ENCODE measurements at regions not wholly inside any gene's neighbourhood (a gene's known extent, or its start where the extent isn't known, plus 50 kb on each side); places are given as distances from the start of the nearest gene placed in this dataset.
"Not testable (repeated sequence)": the region's sequence is repeated elsewhere in the genome, so short reads cannot be mapped to it uniquely, and the experiment has no call there.

DNA sequence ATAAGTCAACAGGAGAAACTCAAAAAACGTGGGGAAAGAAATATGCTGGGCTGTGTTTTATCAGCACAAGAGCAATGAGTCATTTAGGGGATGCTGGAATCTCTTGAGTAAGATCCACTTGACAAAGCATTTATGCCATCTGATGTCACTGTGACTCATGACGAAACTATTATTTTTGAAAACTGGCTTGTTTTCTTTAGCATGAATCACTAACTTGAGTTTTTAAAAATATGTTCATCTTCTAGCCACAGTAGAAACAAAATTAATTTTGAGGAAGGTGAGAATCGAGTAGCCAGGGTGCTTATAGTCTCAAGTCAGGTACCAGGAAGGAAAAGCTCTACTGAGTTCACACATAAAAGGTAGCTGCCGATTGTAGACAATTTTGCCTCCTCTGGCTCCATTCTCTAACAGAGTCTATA is 456.2 kb upstream of the MGAT4C start:
- H3K36me3 ChIP-seq (ENCODE audit: control insufficient read depth, insufficient read depth, low read length) = no peaks in the 10 kb centered on the region
- peaks cover 16% of the 10 kb centered on the region for H3K9me3 ChIP-seq (ENCODE audit: control insufficient read depth, insufficient read depth, low read length)
- H3K27ac ChIP-seq (ENCODE audit: low read depth, low read length) = peak overlapping the region; percentile 52
- H3K4me1 ChIP-seq (ENCODE audit: control insufficient read depth, insufficient read depth, low read length) = no peaks in the 10 kb centered on the region
- H3K4me3 ChIP-seq (ENCODE audit: low read depth, low read length) = no peak overlapping the region
- H3K9ac ChIP-seq (ENCODE audit: low read depth, low read length) = no peak overlapping the region
- no peaks in the 10 kb centered on the region for H3K27me3 ChIP-seq (ENCODE audit: control insufficient read depth, insufficient read depth, low read length)

GRCh38 chr12:86711731-86712130 is 455.5 kb upstream of the MGAT4C start:
- Histone ChIP-seq H3K4me1 (ENCODE audit: control insufficient read depth, insufficient read depth, low read length) (no peaks in the 10 kb centered on the region), H3K27me3 (ENCODE audit: control insufficient read depth, insufficient read depth, low read length) (no peaks in the 10 kb centered on the region), H3K9ac (ENCODE audit: low read depth, low read length) (no peak overlapping the region), H3K4me3 (ENCODE audit: low read depth, low read length) (no peak overlapping the region), H3K9me3 (ENCODE audit: control insufficient read depth, insufficient read depth, low read length) (peaks cover 16% of the 10 kb centered on the region), H3K27ac (ENCODE audit: low read depth, low read length) (no peak overlapping the region), H3K36me3 (ENCODE audit: control insufficient read depth, insufficient read depth, low read length) (no peaks in the 10 kb centered on the region)

DNA sequence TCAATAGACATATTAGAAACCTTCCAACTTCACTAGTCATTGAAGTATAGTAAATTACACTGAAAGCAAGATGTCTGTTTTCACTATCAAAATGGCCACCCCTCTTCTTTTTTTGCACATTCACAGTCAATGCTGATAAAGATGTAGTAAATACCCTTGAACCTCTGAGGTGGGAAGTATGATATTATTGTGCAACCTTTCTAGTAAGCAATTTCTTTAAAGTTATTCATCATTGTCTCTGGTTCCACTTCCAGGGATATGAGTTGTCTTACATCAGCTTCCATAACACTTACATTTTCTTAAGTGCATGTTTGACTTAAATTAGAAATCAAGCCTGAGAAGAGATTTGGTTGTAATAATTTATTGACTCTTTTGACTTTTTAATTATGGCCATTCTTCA is 453.9 kb upstream of the MGAT4C start:
- no peaks in the 10 kb centered on the region for H3K4me1 ChIP-seq (ENCODE audit: control insufficient read depth, insufficient read depth, low read length)
- H3K36me3 ChIP-seq (ENCODE audit: control insufficient read depth, insufficient read depth, low read length) = no peaks in the 10 kb centered on the region
- H3K4me3 ChIP-seq (ENCODE audit: low read depth, low read length) = no peak overlapping the region
- H3K27ac ChIP-seq (ENCODE audit: low read depth, low read length) = no peak overlapping the region
- no peak overlapping the region for H3K9ac ChIP-seq (ENCODE audit: low read depth, low read length)
- peaks cover 16% of the 10 kb centered on the region for H3K9me3 ChIP-seq (ENCODE audit: control insufficient read depth, insufficient read depth, low read length)
- H3K27me3 ChIP-seq (ENCODE audit: control insufficient read depth, insufficient read depth, low read length) = no peaks in the 10 kb centered on the region

DNA sequence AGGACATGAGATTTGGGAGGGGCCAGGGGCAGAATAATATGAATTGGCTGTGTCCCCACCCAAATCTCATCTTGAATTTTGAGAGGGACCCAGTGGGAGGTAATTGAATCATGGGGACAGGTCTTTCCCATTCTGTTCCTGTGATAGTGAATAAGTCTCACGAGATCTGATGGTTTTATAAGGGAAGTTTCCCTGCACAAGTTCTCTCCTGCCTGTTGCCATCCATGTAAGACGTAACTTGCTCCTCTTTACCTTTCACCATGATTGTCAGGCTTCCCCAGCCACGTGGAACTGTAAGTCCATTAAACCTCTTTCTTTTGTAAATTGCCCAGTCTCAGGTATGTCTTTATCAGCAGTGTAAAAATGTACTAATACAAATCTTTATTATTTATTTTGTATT is 452.8 kb upstream of the MGAT4C start:
- peaks cover 16% of the 10 kb centered on the region for H3K9me3 ChIP-seq (ENCODE audit: control insufficient read depth, insufficient read depth, low read length)
- not testable (repeated sequence) for H3K9ac ChIP-seq (ENCODE audit: low read depth, low read length); H3K4me1 ChIP-seq (ENCODE audit: control insufficient read depth, insufficient read depth, low read length); H3K36me3 ChIP-seq (ENCODE audit: control insufficient read depth, insufficient read depth, low read length); H3K4me3 ChIP-seq (ENCODE audit: low read depth, low read length); H3K27me3 ChIP-seq (ENCODE audit: control insufficient read depth, insufficient read depth, low read length); H3K27ac ChIP-seq (ENCODE audit: low read depth, low read length)

- no peaks in the 10 kb centered on the region for H3K4me1 ChIP-seq (ENCODE audit: control insufficient read depth, insufficient read depth, low read length)
- H3K27ac ChIP-seq (ENCODE audit: low read depth, low read length) = no peak overlapping the region
- H3K27me3 ChIP-seq (ENCODE audit: control insufficient read depth, insufficient read depth, low read length) = no peaks in the 10 kb centered on the region
- H3K36me3 ChIP-seq (ENCODE audit: control insufficient read depth, insufficient read depth, low read length) = no peaks in the 10 kb centered on the region
- no peak overlapping the region for H3K9ac ChIP-seq (ENCODE audit: low read depth, low read length)
- no peaks in the 10 kb centered on the region for H3K9me3 ChIP-seq (ENCODE audit: control insufficient read depth, insufficient read depth, low read length)
- H3K4me3 ChIP-seq (ENCODE audit: low read depth, low read length) = no peak overlapping the region
Observed at GRCh38 chr12:86698641-86698980, 442.4 kb upstream of the MGAT4C start.

GRCh38 chr12:86697916-86698640 is 441.9 kb upstream of the MGAT4C start:
- Histone ChIP-seq H3K36me3 (ENCODE audit: control insufficient read depth, insufficient read depth, low read length) (no peaks in the 10 kb centered on the region), H3K9ac (ENCODE audit: low read depth, low read length) (no peak overlapping the region), H3K9me3 (ENCODE audit: control insufficient read depth, insufficient read depth, low read length) (no peaks in the 10 kb centered on the region), H3K4me3 (ENCODE audit: low read depth, low read length) (no peak overlapping the region), H3K4me1 (ENCODE audit: control insufficient read depth, insufficient read depth, low read length) (no peaks in the 10 kb centered on the region), H3K27ac (ENCODE audit: low read depth, low read length) (no peak overlapping the region), H3K27me3 (ENCODE audit: control insufficient read depth, insufficient read depth, low read length) (no peaks in the 10 kb centered on the region)

GRCh38 chr12:86683568-86684304 is 427.5 kb upstream of the MGAT4C start:
- H3K9me3 ChIP-seq (ENCODE audit: control insufficient read depth, insufficient read depth, low read length) = no peaks in the 10 kb centered on the region
- no peak overlapping the region for H3K9ac ChIP-seq (ENCODE audit: low read depth, low read length)
- no peaks in the 10 kb centered on the region for H3K4me1 ChIP-seq (ENCODE audit: control insufficient read depth, insufficient read depth, low read length)
- no peaks in the 10 kb centered on the region for H3K36me3 ChIP-seq (ENCODE audit: control insufficient read depth, insufficient read depth, low read length)
- no peak overlapping the region for H3K27ac ChIP-seq (ENCODE audit: low read depth, low read length)
- no peaks in the 10 kb centered on the region for H3K27me3 ChIP-seq (ENCODE audit: control insufficient read depth, insufficient read depth, low read length)
- no peak overlapping the region for H3K4me3 ChIP-seq (ENCODE audit: low read depth, low read length)

GRCh38 chr12:86681060-86681459 is 424.9 kb upstream of the MGAT4C start:
- H3K4me3 ChIP-seq (ENCODE audit: low read depth, low read length) = no peak overlapping the region
- peaks cover 3% of the 10 kb centered on the region; the same call in 1 of the 2 replicates for H3K4me1 ChIP-seq (ENCODE audit: control insufficient read depth, insufficient read depth, low read length)
- no peak overlapping the region for H3K27ac ChIP-seq (ENCODE audit: low read depth, low read length)
- H3K36me3 ChIP-seq (ENCODE audit: control insufficient read depth, insufficient read depth, low read length) = no peaks in the 10 kb centered on the region
- no peaks in the 10 kb centered on the region for H3K27me3 ChIP-seq (ENCODE audit: control insufficient read depth, insufficient read depth, low read length)
- no peaks in the 10 kb centered on the region for H3K9me3 ChIP-seq (ENCODE audit: control insufficient read depth, insufficient read depth, low read length)
- no peak overlapping the region for H3K9ac ChIP-seq (ENCODE audit: low read depth, low read length)

DNA sequence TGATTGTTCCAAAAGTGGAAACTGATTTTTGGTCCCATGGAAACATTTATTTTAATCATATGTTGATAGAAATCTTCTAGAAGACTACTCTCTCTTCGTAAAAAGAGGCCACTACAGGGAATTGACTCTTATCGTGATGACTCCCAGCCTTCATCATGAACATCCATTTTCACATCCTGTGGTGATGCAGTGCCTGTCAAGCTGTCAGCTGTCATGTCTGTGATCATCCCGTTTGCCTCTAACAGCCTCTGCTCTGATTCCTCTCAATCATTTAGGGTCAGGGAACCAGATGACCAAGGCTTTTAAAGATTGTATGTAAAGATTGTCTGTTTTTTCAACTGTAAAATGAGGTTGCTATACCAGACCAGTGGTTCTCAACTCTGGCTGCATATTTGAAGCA is 419.0 kb upstream of the MGAT4C start:
- H3K4me1 ChIP-seq (ENCODE audit: control insufficient read depth, insufficient read depth, low read length) = peaks cover 8% of the 10 kb centered on the region; the same call in 1 of the 2 replicates
- no peaks in the 10 kb centered on the region for H3K27me3 ChIP-seq (ENCODE audit: control insufficient read depth, insufficient read depth, low read length)
- H3K9me3 ChIP-seq (ENCODE audit: control insufficient read depth, insufficient read depth, low read length) = no peaks in the 10 kb centered on the region
- no peak overlapping the region for H3K9ac ChIP-seq (ENCODE audit: low read depth, low read length)
- H3K27ac ChIP-seq (ENCODE audit: low read depth, low read length) = no peak overlapping the region
- H3K36me3 ChIP-seq (ENCODE audit: control insufficient read depth, insufficient read depth, low read length) = no peaks in the 10 kb centered on the region
- no peak overlapping the region for H3K4me3 ChIP-seq (ENCODE audit: low read depth, low read length)

- H3K36me3 ChIP-seq (ENCODE audit: control insufficient read depth, insufficient read depth, low read length) = no peaks in the 10 kb centered on the region
- no peak overlapping the region for H3K9ac ChIP-seq (ENCODE audit: low read depth, low read length)
- H3K9me3 ChIP-seq (ENCODE audit: control insufficient read depth, insufficient read depth, low read length) = no peaks in the 10 kb centered on the region
- no peaks in the 10 kb centered on the region for H3K27me3 ChIP-seq (ENCODE audit: control insufficient read depth, insufficient read depth, low read length)
- H3K4me1 ChIP-seq (ENCODE audit: control insufficient read depth, insufficient read depth, low read length) = peaks cover 4% of the 10 kb centered on the region; the same call in 1 of the 2 replicates
- H3K27ac ChIP-seq (ENCODE audit: low read depth, low read length) = no peak overlapping the region
- H3K4me3 ChIP-seq (ENCODE audit: low read depth, low read length) = no peak overlapping the region
Observed at GRCh38 chr12:86670986-86671385, 414.8 kb upstream of the MGAT4C start.

GRCh38 chr12:86669010-86669409 is 412.8 kb upstream of the MGAT4C start:
- no peak overlapping the region for H3K9ac ChIP-seq (ENCODE audit: low read depth, low read length)
- H3K9me3 ChIP-seq (ENCODE audit: control insufficient read depth, insufficient read depth, low read length) = no peaks in the 10 kb centered on the region
- no peak overlapping the region for H3K27ac ChIP-seq (ENCODE audit: low read depth, low read length)
- no peaks in the 10 kb centered on the region for H3K36me3 ChIP-seq (ENCODE audit: control insufficient read depth, insufficient read depth, low read length)
- H3K4me3 ChIP-seq (ENCODE audit: low read depth, low read length) = no peak overlapping the region
- H3K27me3 ChIP-seq (ENCODE audit: control insufficient read depth, insufficient read depth, low read length) = no peaks in the 10 kb centered on the region
- peaks cover 3% of the 10 kb centered on the region; the same call in 1 of the 2 replicates for H3K4me1 ChIP-seq (ENCODE audit: control insufficient read depth, insufficient read depth, low read length)
